ENCODE measurements at regions not wholly inside any gene's neighbourhood (a gene's known extent, or its start where the extent isn't known, plus 50 kb on each side); places are given as distances from the start of the nearest gene placed in this dataset.

DNA sequence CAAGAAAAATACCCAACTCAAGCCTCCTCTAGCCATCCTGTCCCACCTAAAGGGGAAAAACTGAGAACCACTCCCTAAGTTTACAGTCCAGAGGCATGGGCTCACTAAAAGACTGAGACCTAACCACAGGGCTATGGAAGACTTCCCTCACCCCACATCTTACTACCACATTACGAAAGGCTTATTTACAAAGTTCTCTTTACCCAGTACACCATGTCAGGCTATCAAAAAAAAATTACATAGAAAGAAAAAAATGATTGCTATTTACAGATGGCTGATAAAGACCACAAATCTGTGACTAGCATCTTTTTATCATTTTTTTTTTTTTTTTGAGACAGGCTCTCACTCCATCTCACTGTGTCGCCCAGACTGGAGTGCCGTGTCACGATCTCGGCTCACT lies 69.7 kb upstream of the TNPO1 start:
- no peaks in the 10 kb centered on the region for H3K79me2 ChIP-seq (ENCODE audit: insufficient read depth, low read length)
- no peaks in the 10 kb centered on the region for H3K23me2 ChIP-seq (ENCODE audit: insufficient read length, low read depth, low read length, poor library complexity, severe bottlenecking)
- H2BK20ac ChIP-seq (ENCODE audit: low read depth, low read length, poor library complexity, severe bottlenecking): no peak overlapping the region
- no peak overlapping the region for H2BK5ac ChIP-seq (ENCODE audit: insufficient read length, low read length)
- H3K4ac ChIP-seq (ENCODE audit: low read depth, low read length): no peak overlapping the region
- Mint-ChIP-seq H3K4me3 (no peak overlapping the region), H3K4me1 (no peaks in the 10 kb centered on the region; a peak in 1 of 4 replicates), H3K27ac (no peak overlapping the region; a peak in 1 of 7 replicates), H3K36me3 (ENCODE audit: insufficient read depth in 1 of 3, low read depth in 3 of 3) (no peaks in the 10 kb centered on the region), H3K27me3 (ENCODE audit: low read depth) (0 out of 2 replicates have a peak, but pooled peaks cover 1% of the 10 kb centered on the region), H3K9me3 (no peaks in the 10 kb centered on the region)
- no peak overlapping the region for H2BK15ac ChIP-seq (ENCODE audit: low read depth, low read length)
- H3K4me1 ChIP-seq (ENCODE audit: insufficient read depth, low read length): 0 out of 2 replicates have a peak, but pooled peaks cover 2% of the 10 kb centered on the region
- H3K79me1 ChIP-seq (ENCODE audit: insufficient read depth, low read depth, low read length, poor library complexity, severe bottlenecking): no peaks in the 10 kb centered on the region
- H3K56ac ChIP-seq (ENCODE audit: insufficient read length, low read depth, low read length): no peak overlapping the region
- no peak overlapping the region for H3K9ac ChIP-seq (ENCODE audit: extremely low read depth, insufficient read length, low read length)
- H3K18ac ChIP-seq (ENCODE audit: insufficient read length, low read depth, low read length): no peak overlapping the region
- no CpG with 5 or more reads among the region's 5 CpGs for WGBS (ENCODE audit: extremely low coverage, insufficient read length, low lambda C conversion rate)
- H2AFZ ChIP-seq (ENCODE audit: low read length): no peak overlapping the region
- no peak overlapping the region for H4K8ac ChIP-seq (replicated peaks; ENCODE audit: insufficient read length, low read depth, low read length)
- no peak overlapping the region for H4K91ac ChIP-seq (ENCODE audit: insufficient read length, low read depth, low read length)
- no peak overlapping the region for H3K27ac ChIP-seq (ENCODE audit: insufficient read length, low read depth, low read length)
- no peaks in the 10 kb centered on the region for H4K20me1 ChIP-seq (ENCODE audit: control insufficient read depth, insufficient read depth, insufficient read length)
- H2BK12ac ChIP-seq (ENCODE audit: insufficient read length, low read depth, low read length): no peak overlapping the region
- H3K27me3 ChIP-seq (ENCODE audit: insufficient read depth, low read length): no peaks in the 10 kb centered on the region
- no peak overlapping the region for H2BK120ac ChIP-seq (ENCODE audit: low read depth, low read length, poor library complexity, severe bottlenecking)
- no peak overlapping the region for H3T11ph ChIP-seq (ENCODE audit: low read length)
- no peak overlapping the region for H3K4me2 ChIP-seq (ENCODE audit: insufficient read depth, insufficient read length, low read length)
- H3K23ac ChIP-seq (ENCODE audit: insufficient read length, low read depth, low read length): no peak overlapping the region
- no peak overlapping the region for H4K5ac ChIP-seq (ENCODE audit: insufficient read length, low read depth, low read length)
- H2AK5ac ChIP-seq (ENCODE audit: insufficient read length, low read length): no peak overlapping the region
- H3K9me3 ChIP-seq (ENCODE audit: control insufficient read depth, low read depth, low read length): no peaks in the 10 kb centered on the region
- no peak for DNase-seq
- TF ChIP-seq, protein P1, sequence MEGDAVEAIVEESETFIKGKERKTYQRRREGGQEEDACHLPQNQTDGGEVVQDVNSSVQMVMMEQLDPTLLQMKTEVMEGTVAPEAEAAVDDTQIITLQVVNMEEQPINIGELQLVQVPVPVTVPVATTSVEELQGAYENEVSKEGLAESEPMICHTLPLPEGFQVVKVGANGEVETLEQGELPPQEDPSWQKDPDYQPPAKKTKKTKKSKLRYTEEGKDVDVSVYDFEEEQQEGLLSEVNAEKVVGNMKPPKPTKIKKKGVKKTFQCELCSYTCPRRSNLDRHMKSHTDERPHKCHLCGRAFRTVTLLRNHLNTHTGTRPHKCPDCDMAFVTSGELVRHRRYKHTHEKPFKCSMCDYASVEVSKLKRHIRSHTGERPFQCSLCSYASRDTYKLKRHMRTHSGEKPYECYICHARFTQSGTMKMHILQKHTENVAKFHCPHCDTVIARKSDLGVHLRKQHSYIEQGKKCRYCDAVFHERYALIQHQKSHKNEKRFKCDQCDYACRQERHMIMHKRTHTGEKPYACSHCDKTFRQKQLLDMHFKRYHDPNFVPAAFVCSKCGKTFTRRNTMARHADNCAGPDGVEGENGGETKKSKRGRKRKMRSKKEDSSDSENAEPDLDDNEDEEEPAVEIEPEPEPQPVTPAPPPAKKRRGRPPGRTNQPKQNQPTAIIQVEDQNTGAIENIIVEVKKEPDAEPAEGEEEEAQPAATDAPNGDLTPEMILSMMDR (conservative IDR thresholded peaks at IDR 0.05): no peak
- no peak overlapping the region for H3K14ac ChIP-seq (ENCODE audit: insufficient read depth, low read length)

All from H9 (cell line).